WTC11 (cell line): ENCODE measurements at regions not wholly inside any gene's neighbourhood (a gene's known extent, or its start where the extent isn't known, plus 50 kb on each side); places are given as distances from the start of the nearest gene placed in this dataset.

Source experiments
- CREB1 ChIP-seq: sonication (generic); formaldehyde crosslinking; IDR thresholded peaks from 2 replicates; pipeline ENCODE4 v1.8.0; 2023; ENCODE audit warnings: mild to moderate bottlenecking, missing genetic modification reagents
- ETV6 ChIP-seq: sonication (generic); formaldehyde crosslinking; IDR thresholded peaks from 2 replicates; pipeline ENCODE4 v1.8.1; 2022; ENCODE audit warnings: mild to moderate bottlenecking, missing genetic modification reagents
- FOXK1 ChIP-seq: sonication (generic); formaldehyde crosslinking; IDR thresholded peaks from 2 replicates; pipeline ENCODE4 v1.8.0; 2022; ENCODE audit warnings: mild to moderate bottlenecking, moderate library complexity, missing genetic modification reagents
- NFYB ChIP-seq: sonication (generic); formaldehyde crosslinking; conservative IDR thresholded peaks from 2 replicates; pipeline ENCODE4 v1.8.0; 2022; ENCODE audit warnings: low read depth, missing genetic modification reagents
- NR2C2 ChIP-seq: sonication (generic); formaldehyde crosslinking; IDR thresholded peaks from 2 replicates; pipeline ENCODE4 v1.8.0; 2022; ENCODE audit warnings: mild to moderate bottlenecking, missing genetic modification reagents
- TCF7 ChIP-seq: sonication (generic); formaldehyde crosslinking; IDR thresholded peaks from 2 replicates; pipeline ENCODE4 v1.8.0; 2022; ENCODE audit warnings: mild to moderate bottlenecking, low read depth, missing genetic modification reagents, moderate library complexity
- USF1 ChIP-seq: sonication (generic); formaldehyde crosslinking; IDR thresholded peaks from 2 replicates; pipeline ENCODE4 v1.8.0; 2022; ENCODE audit warnings: mild to moderate bottlenecking, missing genetic modification reagents
- TF ChIP-seq, protein P1 (sequence below): fragments of 200-600 bp; IDR thresholded peaks from 2 replicates; pipeline ENCODE4 v1.8.0; 2022; ENCODE audit warnings: antibody characterized with exemption
- TF ChIP-seq, protein P2 (sequence below): sonication (generic); formaldehyde crosslinking; IDR thresholded peaks from 2 replicates; pipeline ENCODE4 v1.8.0; 2022; ENCODE audit warnings: mild to moderate bottlenecking, missing genetic modification reagents

DNA sequence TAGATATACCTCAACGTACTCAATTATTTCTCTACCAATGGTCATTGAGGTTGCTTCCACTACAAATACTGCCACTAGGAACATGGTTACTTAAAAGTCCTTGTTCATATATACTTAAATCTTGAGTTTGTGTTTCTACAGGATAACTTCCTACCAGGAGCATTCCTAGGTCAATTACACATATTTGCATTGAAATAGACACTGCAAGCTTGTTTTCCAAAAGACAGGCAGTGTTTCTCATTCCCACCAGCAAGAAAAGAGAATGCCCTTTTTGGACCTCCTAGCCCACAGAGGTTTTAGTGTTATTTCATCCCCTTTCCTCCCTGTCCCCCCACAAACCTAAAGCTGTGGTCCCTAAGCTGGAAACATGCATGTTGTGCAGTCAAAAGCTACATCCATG is 177.3 kb downstream of the ID4 start:
- TF ChIP-seq ETV6 (CRISPR knock-in tag) (no peak), CREB1 (no peak), TCF7 (CRISPR knock-in tag) (no peak), NFYB (CRISPR knock-in tag) (no peak), FOXK1 (CRISPR knock-in tag) (no peak), USF1 (CRISPR knock-in tag) (no peak), NR2C2 (CRISPR knock-in tag) (no peak)
- TF ChIP-seq, protein P1, sequence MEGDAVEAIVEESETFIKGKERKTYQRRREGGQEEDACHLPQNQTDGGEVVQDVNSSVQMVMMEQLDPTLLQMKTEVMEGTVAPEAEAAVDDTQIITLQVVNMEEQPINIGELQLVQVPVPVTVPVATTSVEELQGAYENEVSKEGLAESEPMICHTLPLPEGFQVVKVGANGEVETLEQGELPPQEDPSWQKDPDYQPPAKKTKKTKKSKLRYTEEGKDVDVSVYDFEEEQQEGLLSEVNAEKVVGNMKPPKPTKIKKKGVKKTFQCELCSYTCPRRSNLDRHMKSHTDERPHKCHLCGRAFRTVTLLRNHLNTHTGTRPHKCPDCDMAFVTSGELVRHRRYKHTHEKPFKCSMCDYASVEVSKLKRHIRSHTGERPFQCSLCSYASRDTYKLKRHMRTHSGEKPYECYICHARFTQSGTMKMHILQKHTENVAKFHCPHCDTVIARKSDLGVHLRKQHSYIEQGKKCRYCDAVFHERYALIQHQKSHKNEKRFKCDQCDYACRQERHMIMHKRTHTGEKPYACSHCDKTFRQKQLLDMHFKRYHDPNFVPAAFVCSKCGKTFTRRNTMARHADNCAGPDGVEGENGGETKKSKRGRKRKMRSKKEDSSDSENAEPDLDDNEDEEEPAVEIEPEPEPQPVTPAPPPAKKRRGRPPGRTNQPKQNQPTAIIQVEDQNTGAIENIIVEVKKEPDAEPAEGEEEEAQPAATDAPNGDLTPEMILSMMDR = no peak
- TF ChIP-seq, protein P2, sequence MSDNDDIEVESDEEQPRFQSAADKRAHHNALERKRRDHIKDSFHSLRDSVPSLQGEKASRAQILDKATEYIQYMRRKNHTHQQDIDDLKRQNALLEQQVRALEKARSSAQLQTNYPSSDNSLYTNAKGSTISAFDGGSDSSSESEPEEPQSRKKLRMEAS (CRISPR knock-in tag) = no peak
